Stimulated activated naive CD8-positive, alpha-beta T cell treated with anti-CD3 and anti-CD28 coated beads, Interleukin-15, amount 100 ng/mL, for 72 hours (primary cell): ENCODE measurements at regions not wholly inside any gene's neighbourhood (a gene's known extent, or its start where the extent isn't known, plus 50 kb on each side); places are given as distances from the start of the nearest gene placed in this dataset.

ENCODE experiments used
- ATAC-seq: fragments of 150-1000 bp; cut with Tn5 transposase; 2 replicates; pipeline ENCODE4 v1.10.0; 2021; ENCODE audit warnings: mild to moderate bottlenecking, moderate library complexity
- DNase-seq, 2 donors: peaks; one replicate each; pipeline ENCODE4 v3.0.0; 2021 to 2022
- H3K27ac Mint-ChIP-seq, 2 donors: one replicate each; pipeline ENCODE4 v1.8.0; 2022; ENCODE audit warnings: mild to moderate bottlenecking in 2 of 2, mixed read lengths in 2 of 2, moderate library complexity in 2 of 2
- H3K27me3 Mint-ChIP-seq: one replicate; pipeline ENCODE4 v1.8.0; 2022; ENCODE audit warnings: mixed read lengths
- H3K4me1 Mint-ChIP-seq: one replicate; pipeline ENCODE4 v1.8.0; 2022; ENCODE audit warnings: mild to moderate bottlenecking, mixed read lengths
- H3K4me3 Mint-ChIP-seq, 2 donors: one replicate each; pipeline ENCODE4 v1.8.0; 2022; ENCODE audit warnings: mild to moderate bottlenecking in 2 of 2, mixed read lengths in 2 of 2, moderate library complexity in 1 of 2
- H3K9me3 Mint-ChIP-seq, 2 donors: one replicate each; pipeline ENCODE4 v1.8.0; 2022; ENCODE audit warnings: mixed read lengths in 2 of 2

DNA sequence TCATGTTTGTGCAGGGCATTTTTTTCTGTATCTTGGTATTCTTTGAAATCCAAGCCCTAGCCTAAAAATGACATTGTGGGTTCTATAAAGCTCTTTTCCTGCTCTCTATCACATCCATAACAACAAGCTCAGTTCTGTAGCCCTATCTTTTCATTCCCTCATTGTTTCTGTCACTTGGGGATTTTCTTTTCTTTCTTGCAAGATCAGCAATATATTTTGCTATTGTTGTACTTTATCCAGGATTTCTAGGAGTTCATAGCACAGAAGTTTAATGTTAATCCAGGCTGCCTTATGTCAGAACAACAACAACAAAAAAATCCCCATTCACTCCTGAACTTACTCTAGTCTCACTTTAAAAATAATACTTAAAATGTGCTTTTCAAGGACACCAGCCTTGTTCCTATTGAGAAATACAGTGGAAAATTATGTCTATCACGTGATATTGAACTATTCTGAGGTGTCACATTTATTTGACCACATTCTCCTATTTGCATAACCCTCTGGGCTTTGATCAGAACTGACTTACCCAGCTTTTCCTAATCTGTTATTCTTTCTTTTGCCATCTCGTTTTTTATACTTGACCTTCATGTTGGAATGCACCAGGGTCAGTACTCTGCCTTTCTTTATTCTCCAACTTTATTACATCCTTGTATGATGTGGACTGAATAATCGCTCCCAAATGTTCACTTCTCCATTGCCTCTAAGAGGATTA is 112.8 kb downstream of the MAGEB5 start:
- Mint-ChIP-seq H3K27me3 (no peaks in the 10 kb centered on the region), H3K9me3 (no peaks in the 10 kb centered on the region), H3K4me1 (no peaks in the 10 kb centered on the region), H3K4me3 (no peak overlapping the region), H3K27ac (no peak overlapping the region)
- ATAC-seq (no peak), DNase-seq (no peak)

DNA sequence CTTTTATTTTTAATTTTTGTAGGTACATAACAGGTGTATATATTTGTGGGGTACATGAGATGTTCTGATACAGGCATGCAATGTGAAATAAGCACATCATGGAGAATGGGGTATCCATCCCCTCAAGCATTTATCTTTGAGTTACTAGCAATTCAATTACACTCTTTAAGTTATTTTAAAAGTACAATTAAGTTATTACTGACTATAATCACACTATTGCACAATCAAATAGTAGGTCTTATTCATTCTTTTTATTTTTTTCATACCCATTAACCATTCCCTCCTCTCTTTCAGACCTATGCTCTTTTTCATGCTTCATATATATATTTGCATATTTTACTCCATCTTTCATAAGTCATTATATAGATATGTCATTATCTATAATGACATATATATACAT is 93.3 kb downstream of the MAGEB5 start:
- H3K27ac Mint-ChIP-seq = no peak overlapping the region
- no peaks in the 10 kb centered on the region for H3K27me3 Mint-ChIP-seq
- H3K4me3 Mint-ChIP-seq = no peak overlapping the region
- DNase-seq = no peak
- H3K4me1 Mint-ChIP-seq = no peaks in the 10 kb centered on the region
- H3K9me3 Mint-ChIP-seq = no peaks in the 10 kb centered on the region
- ATAC-seq = no peak

DNA sequence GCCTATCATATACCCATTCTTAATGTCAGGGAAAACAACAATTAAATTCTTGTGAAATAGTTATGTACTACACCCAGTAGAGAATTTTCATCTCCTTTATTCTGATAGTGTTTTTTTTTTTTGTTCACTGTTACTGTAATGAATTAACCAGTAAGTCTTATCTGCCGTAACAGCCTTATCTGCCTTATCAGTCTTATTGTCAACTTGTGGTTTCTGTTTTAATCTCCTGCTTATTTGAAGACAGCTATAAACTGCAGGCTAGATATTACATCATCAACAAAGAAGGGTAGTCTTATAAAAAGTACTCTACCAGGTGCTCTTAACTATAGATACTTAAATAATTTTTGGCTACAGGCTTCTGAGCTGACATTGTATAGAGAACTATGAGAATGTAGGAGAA is 79.5 kb downstream of the MAGEB5 start:
- DNase-seq = no peak
- Mint-ChIP-seq H3K4me3 (no peak overlapping the region), H3K9me3 (no peaks in the 10 kb centered on the region), H3K27me3 (no peaks in the 10 kb centered on the region), H3K27ac (no peak overlapping the region), H3K4me1 (no peaks in the 10 kb centered on the region)
- ATAC-seq = no peak

DNA sequence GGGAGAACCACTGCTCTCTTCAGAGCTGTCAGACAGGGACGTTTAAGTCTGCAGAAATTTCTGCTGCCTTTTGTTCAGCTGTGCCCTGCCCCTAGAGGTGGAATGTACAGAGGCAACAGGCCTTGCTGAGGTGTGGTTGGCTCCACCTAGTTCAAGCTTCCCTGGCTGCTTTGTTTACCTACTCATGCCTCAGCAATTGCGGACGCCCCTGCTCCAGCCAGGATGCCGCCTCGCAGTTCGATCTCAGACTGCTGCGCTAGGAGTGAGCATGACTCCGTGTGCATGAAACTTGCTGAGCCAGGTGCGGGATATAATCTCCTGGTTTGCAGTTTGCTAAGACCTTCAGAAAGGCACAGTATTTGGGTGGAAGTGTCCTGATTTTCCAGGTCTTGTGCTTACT is 70.9 kb downstream of the MAGEB5 start:
- DNase-seq (no peak), ATAC-seq (no peak)
- no peak overlapping the region for H3K27ac Mint-ChIP-seq
- H3K9me3 Mint-ChIP-seq = peaks cover 0 to 10% of the 10 kb centered on the region in 2 donors
- no peaks in the 10 kb centered on the region for H3K27me3 Mint-ChIP-seq
- no peaks in the 10 kb centered on the region for H3K4me1 Mint-ChIP-seq
- H3K4me3 Mint-ChIP-seq = no peak overlapping the region
